ENCODE measurements at regions not wholly inside any gene's neighbourhood (a gene's known extent, or its start where the extent isn't known, plus 50 kb on each side); places are given as distances from the start of the nearest gene placed in this dataset.

- TF ChIP-seq CTCF (IDR thresholded peaks at IDR 0.05; ENCODE audit: insufficient read depth, low read depth, low read length): no peak
- no peak overlapping the region for H3K4me3 ChIP-seq (ENCODE audit: low read depth, low read length)
- DNase-seq (ENCODE audit: low read depth): no peak
Observed at GRCh38 chr5:52543594-52543993, 244.1 kb upstream of the ITGA1 start.

- no peak overlapping the region for H3K4me3 ChIP-seq (ENCODE audit: low read depth, low read length)
- no peak for TF ChIP-seq CTCF (IDR thresholded peaks at IDR 0.05; ENCODE audit: insufficient read depth, low read depth, low read length)
- DNase-seq (ENCODE audit: low read depth): no peak
Observed at GRCh38 chr5:52544738-52545137, 243.0 kb upstream of the ITGA1 start.

- no peak overlapping the region for H3K4me3 ChIP-seq (ENCODE audit: low read depth, low read length)
- TF ChIP-seq CTCF (IDR thresholded peaks at IDR 0.05; ENCODE audit: insufficient read depth, low read depth, low read length): no peak
- DNase-seq (ENCODE audit: low read depth): no peak
Observed at GRCh38 chr5:52554293-52554692, 233.4 kb upstream of the ITGA1 start.

GRCh38 chr5:52560366-52560765 is 227.3 kb upstream of the ITGA1 start:
- H3K4me3 ChIP-seq (ENCODE audit: low read depth, low read length): no peak overlapping the region
- TF ChIP-seq CTCF (IDR thresholded peaks at IDR 0.05; ENCODE audit: insufficient read depth, low read depth, low read length): no peak
- DNase-seq (ENCODE audit: low read depth): no peak

- DNase-seq (ENCODE audit: low read depth): no peak
- no peak for TF ChIP-seq CTCF (IDR thresholded peaks at IDR 0.05; ENCODE audit: insufficient read depth, low read depth, low read length)
Observed at GRCh38 chr5:52562473-52562872, 225.2 kb upstream of the ITGA1 start.

GRCh38 chr5:52564587-52564986 is 223.1 kb upstream of the ITGA1 start:
- DNase-seq (ENCODE audit: low read depth): no peak
- TF ChIP-seq CTCF (IDR thresholded peaks at IDR 0.05; ENCODE audit: insufficient read depth, low read depth, low read length): no peak
- H3K4me3 ChIP-seq (ENCODE audit: low read depth, low read length): no peak overlapping the region

More at GRCh38 chr5:52562473-52562872, 225.2 kb upstream of the ITGA1 start:
- H3K4me3 ChIP-seq (ENCODE audit: low read depth, low read length): no peak overlapping the region

GRCh38 chr5:52577546-52577945 is 210.2 kb upstream of the ITGA1 start:
- H3K4me3 ChIP-seq (ENCODE audit: low read depth, low read length): no peak overlapping the region
- DNase-seq (ENCODE audit: low read depth): no peak
- no peak for TF ChIP-seq CTCF (IDR thresholded peaks at IDR 0.05; ENCODE audit: insufficient read depth, low read depth, low read length)
